OCI-LY3 (cell line): ENCODE measurements at regions not wholly inside any gene's neighbourhood (a gene's known extent, or its start where the extent isn't known, plus 50 kb on each side); places are given as distances from the start of the nearest gene placed in this dataset.

Experiments used
- EZH2phosphoT487 ChIP-seq: fragments of 200-600 bp; shearing (Covaris generic); IDR thresholded peaks from 2 replicates; pipeline ENCODE4 v1.6.1; 2018; ENCODE audit warnings: antibody characterized with exemption, mixed run types, low read depth
- TF ChIP-seq, protein P1 (sequence below): fragments of 200-600, 300-600 bp; sonication (generic); IDR thresholded peaks from 2 replicates; pipeline ENCODE4 v1.5.1; 2014; ENCODE audit warnings: antibody characterized with exemption, low read length, low read depth

DNA sequence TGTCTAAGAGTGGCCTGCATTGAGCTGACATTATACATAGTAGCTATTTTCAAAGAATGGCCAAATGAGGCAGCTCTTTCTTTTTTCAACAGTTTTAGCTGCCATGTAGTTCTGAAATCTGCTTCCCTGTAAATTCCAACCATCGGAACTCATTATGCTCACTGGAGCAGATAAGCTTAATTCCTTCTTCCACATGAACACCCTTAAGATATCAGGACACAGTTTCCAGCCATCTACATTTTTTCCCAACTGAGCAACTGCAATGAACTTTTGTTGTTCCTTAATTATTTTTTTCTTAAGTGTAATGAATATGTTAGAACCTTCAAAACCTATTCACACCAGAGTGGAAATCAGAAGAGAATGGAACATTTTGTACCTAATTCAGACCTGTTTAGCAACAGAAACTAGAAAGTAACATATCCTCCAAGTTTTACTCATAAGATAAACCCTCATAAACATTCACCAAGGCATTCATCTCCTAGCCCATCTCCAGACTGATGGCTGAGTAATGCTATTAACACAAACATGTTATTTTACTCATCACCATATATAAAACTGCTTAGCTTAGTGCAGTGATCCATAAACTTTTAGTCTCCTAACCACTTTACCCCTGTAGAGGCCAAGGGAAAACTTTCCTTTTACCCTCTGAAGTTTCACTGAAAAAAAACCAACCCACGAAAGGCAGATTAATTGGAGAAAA lies 296.1 kb upstream of the SYT1 start:
- TF ChIP-seq, protein P1, sequence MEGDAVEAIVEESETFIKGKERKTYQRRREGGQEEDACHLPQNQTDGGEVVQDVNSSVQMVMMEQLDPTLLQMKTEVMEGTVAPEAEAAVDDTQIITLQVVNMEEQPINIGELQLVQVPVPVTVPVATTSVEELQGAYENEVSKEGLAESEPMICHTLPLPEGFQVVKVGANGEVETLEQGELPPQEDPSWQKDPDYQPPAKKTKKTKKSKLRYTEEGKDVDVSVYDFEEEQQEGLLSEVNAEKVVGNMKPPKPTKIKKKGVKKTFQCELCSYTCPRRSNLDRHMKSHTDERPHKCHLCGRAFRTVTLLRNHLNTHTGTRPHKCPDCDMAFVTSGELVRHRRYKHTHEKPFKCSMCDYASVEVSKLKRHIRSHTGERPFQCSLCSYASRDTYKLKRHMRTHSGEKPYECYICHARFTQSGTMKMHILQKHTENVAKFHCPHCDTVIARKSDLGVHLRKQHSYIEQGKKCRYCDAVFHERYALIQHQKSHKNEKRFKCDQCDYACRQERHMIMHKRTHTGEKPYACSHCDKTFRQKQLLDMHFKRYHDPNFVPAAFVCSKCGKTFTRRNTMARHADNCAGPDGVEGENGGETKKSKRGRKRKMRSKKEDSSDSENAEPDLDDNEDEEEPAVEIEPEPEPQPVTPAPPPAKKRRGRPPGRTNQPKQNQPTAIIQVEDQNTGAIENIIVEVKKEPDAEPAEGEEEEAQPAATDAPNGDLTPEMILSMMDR = no peak
- TF ChIP-seq EZH2phosphoT487 = no peak
